Activated CD8-positive, alpha-beta memory T cell treated with anti-CD3 and anti-CD28 coated beads, Interleukin-2, amount 10 ng/mL, durations not matched to agents 7 days and 5 days (primary cell): ENCODE measurements at regions not wholly inside any gene's neighbourhood (a gene's known extent, or its start where the extent isn't known, plus 50 kb on each side); places are given as distances from the start of the nearest gene placed in this dataset.

Experiments
- ATAC-seq: fragments of 150-1000 bp; cut with Tn5 transposase; one replicate; pipeline ENCODE4 v1.10.0; 2021; ENCODE audit warnings: moderate library complexity
- CTCF ChIA-PET: fragments of 350-600 bp; sonication (Branson Sonifier 250); formaldehyde crosslinking; loops from one replicate; lab custom pipeline; 2021; ENCODE audit warnings: antibody characterized with exemption; lab: Charles Lee
- DNase-seq: peaks from one replicate; pipeline ENCODE4 v3.0.0-alpha.2; 2020
- H3K27ac Mint-ChIP-seq: one replicate; pipeline ENCODE4 v1.8.0; 2021; ENCODE audit warnings: mild to moderate bottlenecking, mixed read lengths
- H3K27me3 Mint-ChIP-seq: one replicate; pipeline ENCODE4 v1.8.0; 2021; ENCODE audit warnings: mixed read lengths
- H3K36me3 Mint-ChIP-seq: one replicate; pipeline ENCODE4 v1.8.0; 2021; ENCODE audit warnings: mild to moderate bottlenecking, mixed read lengths
- H3K4me1 Mint-ChIP-seq: one replicate; pipeline ENCODE4 v1.8.0; 2021; ENCODE audit warnings: mixed read lengths
- H3K4me3 Mint-ChIP-seq: one replicate; pipeline ENCODE4 v1.8.0; 2021; ENCODE audit warnings: mild to moderate bottlenecking, moderate library complexity, mixed read lengths
- H3K9me3 Mint-ChIP-seq: one replicate; pipeline ENCODE4 v1.8.0; 2022; ENCODE audit warnings: low read depth, mixed read lengths

DNA sequence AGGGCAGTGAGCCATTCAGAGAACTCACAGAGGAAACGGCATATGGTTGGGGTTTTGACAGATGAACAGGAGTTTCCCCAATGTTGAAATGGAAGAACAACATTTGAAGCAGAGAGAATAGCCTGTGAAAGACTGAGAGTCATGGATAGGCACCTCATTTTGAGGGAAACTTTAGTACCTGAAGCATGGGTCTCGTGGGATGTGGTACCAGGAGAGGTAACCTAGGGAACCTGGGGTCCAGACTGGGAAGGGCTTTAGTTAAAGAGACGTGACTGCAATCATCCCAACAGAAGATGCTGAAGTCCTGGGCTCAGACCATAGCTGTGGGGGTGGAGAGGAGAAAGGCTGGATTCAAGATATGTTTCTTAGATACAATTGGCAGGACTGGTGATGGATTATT is 137.8 kb upstream of the CCL2 start:
- ATAC-seq (no peak), DNase-seq (no peak)
- CTCF ChIA-PET, result no interaction called here
- Mint-ChIP-seq H3K27me3 (peaks cover 10% of the 10 kb centered on the region), H3K4me1 (no peaks in the 10 kb centered on the region), H3K27ac (no peak overlapping the region), H3K4me3 (no peak overlapping the region), H3K36me3 (no peaks in the 10 kb centered on the region), H3K9me3 (no peaks in the 10 kb centered on the region)

DNA sequence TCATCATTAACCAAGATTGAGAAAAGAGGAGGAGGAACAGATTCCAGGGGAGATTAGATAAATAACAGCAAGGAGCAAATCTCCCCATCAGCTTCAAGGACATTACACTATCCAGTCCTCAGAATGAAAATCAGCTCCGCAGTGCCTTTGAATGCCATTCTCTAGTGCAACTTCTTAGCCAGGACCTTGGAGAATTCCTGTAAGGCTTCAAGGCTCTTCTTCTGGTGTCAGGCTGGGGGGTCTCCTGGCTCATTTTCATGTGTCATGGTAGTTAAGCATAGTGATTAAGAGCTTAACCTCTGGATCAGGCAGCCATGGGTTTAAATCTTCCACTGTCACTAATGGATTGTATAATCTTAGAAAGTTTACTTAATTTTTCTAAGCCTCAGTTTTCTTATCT is 137.3 kb upstream of the CCL2 start:
- no peaks in the 10 kb centered on the region for H3K9me3 Mint-ChIP-seq
- no peaks in the 10 kb centered on the region for H3K4me1 Mint-ChIP-seq
- H3K27ac Mint-ChIP-seq, result no peak overlapping the region
- H3K4me3 Mint-ChIP-seq, result no peak overlapping the region
- CTCF ChIA-PET, result no interaction called here
- DNase-seq, result no peak
- peaks cover 7% of the 10 kb centered on the region for H3K27me3 Mint-ChIP-seq
- H3K36me3 Mint-ChIP-seq, result no peaks in the 10 kb centered on the region
- no peak for ATAC-seq

DNA sequence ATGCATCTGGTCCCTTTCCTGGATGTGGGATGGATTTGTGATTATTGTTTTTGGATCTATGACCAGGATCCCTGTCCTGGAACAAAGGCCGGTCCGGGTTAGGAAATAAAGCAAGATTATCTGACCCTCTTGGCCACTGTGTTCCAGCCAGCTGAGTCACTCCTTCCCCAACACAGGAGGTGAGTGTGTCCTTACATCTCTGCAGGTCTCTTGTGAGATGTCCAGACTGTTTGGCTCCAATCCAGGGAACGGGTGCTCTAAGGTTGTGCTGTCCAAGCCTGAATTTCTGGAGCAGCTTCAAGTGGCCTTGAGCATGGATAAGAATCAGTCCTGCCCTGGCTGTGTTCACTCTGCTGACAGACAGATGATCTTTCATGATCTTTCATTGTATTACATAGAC is 136.5 kb upstream of the CCL2 start:
- ATAC-seq, result no peak
- Mint-ChIP-seq H3K36me3 (no peaks in the 10 kb centered on the region), H3K27ac (no peak overlapping the region), H3K4me1 (no peaks in the 10 kb centered on the region), H3K4me3 (no peak overlapping the region), H3K27me3 (no peaks in the 10 kb centered on the region), H3K9me3 (no peaks in the 10 kb centered on the region)
- DNase-seq, result no peak
- CTCF ChIA-PET, result no interaction called here

DNA sequence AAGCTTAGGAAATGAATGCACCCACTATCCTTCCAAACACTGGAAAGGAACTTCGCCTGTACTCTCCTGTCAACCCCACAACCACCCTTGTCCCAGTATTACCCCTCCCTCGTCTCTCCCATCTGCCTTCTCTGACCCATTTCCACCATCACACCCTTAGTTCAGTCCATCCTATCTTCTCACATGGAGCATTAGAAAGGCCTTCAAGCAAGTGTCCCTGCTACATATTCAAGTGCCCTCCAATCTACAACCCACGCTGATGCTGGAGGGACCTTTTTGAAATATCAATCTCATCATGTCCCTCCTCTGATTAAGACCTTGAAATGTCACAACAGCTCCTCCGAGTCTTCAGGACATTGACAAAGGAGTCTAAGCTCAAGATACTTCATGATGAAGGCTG is 133.8 kb upstream of the CCL2 start:
- Mint-ChIP-seq H3K27ac (no peak overlapping the region), H3K36me3 (no peaks in the 10 kb centered on the region), H3K4me1 (no peaks in the 10 kb centered on the region), H3K9me3 (no peaks in the 10 kb centered on the region), H3K4me3 (no peak overlapping the region), H3K27me3 (no peaks in the 10 kb centered on the region)
- CTCF ChIA-PET, result no interaction called here
- no peak for ATAC-seq
- no peak for DNase-seq

DNA sequence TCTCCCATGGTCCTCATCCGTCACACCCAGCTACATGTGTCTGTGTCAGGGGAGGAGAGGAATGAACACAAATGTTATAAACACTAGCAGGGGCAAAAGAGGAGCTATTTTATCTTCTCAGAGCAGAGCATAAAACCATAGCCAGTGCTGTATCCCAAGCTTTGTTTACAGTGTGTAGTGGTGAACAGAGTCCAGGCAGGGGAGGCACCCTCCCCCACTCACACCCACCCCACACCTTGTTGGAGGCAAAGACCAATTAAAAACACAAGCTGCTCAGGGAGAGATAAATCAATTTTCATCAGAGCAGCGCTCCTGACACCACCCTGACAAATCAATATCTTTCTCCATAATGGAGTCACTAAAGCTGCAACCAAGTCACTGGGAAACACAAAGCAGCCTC is 132.6 kb upstream of the CCL2 start:
- Mint-ChIP-seq H3K36me3 (no peaks in the 10 kb centered on the region), H3K4me1 (no peaks in the 10 kb centered on the region), H3K4me3 (no peak overlapping the region), H3K9me3 (no peaks in the 10 kb centered on the region), H3K27me3 (peaks cover 4% of the 10 kb centered on the region), H3K27ac (no peak overlapping the region)
- DNase-seq (no peak), ATAC-seq (no peak)
- CTCF ChIA-PET, result no interaction called here

GRCh38 chr17:34125010-34125409 is 130.1 kb upstream of the CCL2 start:
- H3K4me3 Mint-ChIP-seq, result no peak overlapping the region
- ATAC-seq (no peak), DNase-seq (no peak)
- H3K4me1 Mint-ChIP-seq, result no peaks in the 10 kb centered on the region
- no peak overlapping the region for H3K27ac Mint-ChIP-seq
- H3K36me3 Mint-ChIP-seq, result no peaks in the 10 kb centered on the region
- H3K27me3 Mint-ChIP-seq, result peaks cover 8% of the 10 kb centered on the region
- H3K9me3 Mint-ChIP-seq, result no peaks in the 10 kb centered on the region
- CTCF ChIA-PET, result no interaction called here

DNA sequence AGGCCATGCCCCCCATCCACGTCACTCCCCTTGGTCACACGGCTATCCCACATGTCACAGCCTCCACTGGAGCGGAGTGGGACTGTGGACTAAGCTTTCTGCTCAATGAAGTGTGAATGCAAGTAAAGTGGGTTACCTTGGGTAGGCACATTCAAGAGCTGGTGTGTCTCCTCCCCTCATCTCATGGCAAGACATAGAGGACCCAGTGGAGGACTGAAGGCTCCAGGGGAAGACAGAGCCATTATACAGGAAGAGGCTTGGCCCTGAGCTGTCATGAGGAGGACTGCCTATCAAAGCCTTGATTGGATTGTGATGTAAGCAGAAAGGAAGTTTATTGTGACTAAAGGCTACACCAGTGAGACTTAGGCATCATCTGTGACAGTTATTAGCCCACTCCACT is 129.2 kb upstream of the CCL2 start:
- Mint-ChIP-seq H3K9me3 (no peaks in the 10 kb centered on the region), H3K4me1 (no peaks in the 10 kb centered on the region), H3K4me3 (no peak overlapping the region), H3K36me3 (no peaks in the 10 kb centered on the region), H3K27me3 (peaks cover 8% of the 10 kb centered on the region), H3K27ac (no peak overlapping the region)
- CTCF ChIA-PET, result no interaction called here
- DNase-seq (no peak), ATAC-seq (no peak)

- H3K4me3 Mint-ChIP-seq, result no peak overlapping the region
- no peaks in the 10 kb centered on the region for H3K9me3 Mint-ChIP-seq
- H3K36me3 Mint-ChIP-seq, result no peaks in the 10 kb centered on the region
- ATAC-seq (no peak), DNase-seq (no peak)
- H3K27me3 Mint-ChIP-seq, result peaks cover 8% of the 10 kb centered on the region
- no peak overlapping the region for H3K27ac Mint-ChIP-seq
- no peaks in the 10 kb centered on the region for H3K4me1 Mint-ChIP-seq
- CTCF ChIA-PET, result no interaction called here
Measured at GRCh38 chr17:34126496-34126895, 128.6 kb upstream of the CCL2 start.

GRCh38 chr17:34126965-34127364 is 128.1 kb upstream of the CCL2 start:
- Mint-ChIP-seq H3K27me3 (peaks cover 8% of the 10 kb centered on the region), H3K4me3 (no peak overlapping the region), H3K4me1 (no peaks in the 10 kb centered on the region), H3K36me3 (no peaks in the 10 kb centered on the region), H3K9me3 (no peaks in the 10 kb centered on the region), H3K27ac (no peak overlapping the region)
- ATAC-seq (no peak), DNase-seq (no peak)
- CTCF ChIA-PET, result no interaction called here

DNA sequence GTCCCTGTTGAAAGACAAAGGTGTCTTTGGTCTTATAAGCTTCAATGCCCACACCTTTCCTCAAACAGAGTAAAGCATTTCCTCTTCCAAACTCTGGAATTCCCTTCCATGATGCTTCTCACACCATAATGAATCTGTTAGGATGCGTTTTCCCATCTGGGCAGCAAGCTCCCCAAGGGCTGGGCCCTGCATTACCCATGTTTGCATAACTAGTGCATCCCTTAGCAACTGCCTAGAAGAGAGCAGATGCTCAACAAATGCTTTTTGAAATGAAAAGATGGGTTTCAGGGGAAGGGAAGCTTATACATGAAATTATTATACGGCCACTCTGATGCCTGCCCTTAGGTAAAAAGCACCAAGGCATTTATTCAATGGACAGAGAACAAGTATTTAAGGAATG is 124.5 kb upstream of the CCL2 start:
- Mint-ChIP-seq H3K27me3 (peaks cover 12% of the 10 kb centered on the region), H3K4me3 (no peak overlapping the region), H3K27ac (no peak overlapping the region), H3K4me1 (no peaks in the 10 kb centered on the region), H3K9me3 (no peaks in the 10 kb centered on the region), H3K36me3 (no peaks in the 10 kb centered on the region)
- no peak for ATAC-seq
- CTCF ChIA-PET, result no interaction called here
- DNase-seq, result no peak

DNA sequence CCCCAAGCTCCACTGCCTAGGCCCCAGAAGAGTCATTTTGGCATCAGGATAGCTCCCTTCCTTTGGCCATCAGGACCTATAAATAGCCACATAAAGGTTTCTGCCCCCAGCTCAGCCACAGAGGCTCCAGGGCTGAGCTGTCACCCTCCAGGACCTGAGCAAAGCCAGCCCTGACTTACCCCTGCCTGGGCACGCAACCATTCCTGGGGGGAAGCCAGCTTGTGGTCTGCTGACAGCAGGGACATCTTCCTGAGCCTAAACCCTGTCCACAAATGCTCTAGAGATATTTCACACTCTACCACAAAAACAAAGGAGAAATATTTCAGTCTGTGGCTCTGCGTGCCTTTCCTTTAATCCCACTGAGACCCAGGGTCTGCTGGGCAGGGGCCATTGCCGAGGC is 123.7 kb upstream of the CCL2 start:
- peaks cover 19% of the 10 kb centered on the region for H3K27me3 Mint-ChIP-seq
- CTCF ChIA-PET, result interaction anchor here (0.5 kb wide), 1 partner anchor 348 kb away, joined by 3 read pairs; no protein-coding TSS in a partner anchor
- DNase-seq (no peak), ATAC-seq (no peak)
- H3K36me3 Mint-ChIP-seq, result no peaks in the 10 kb centered on the region
- no peak overlapping the region for H3K4me3 Mint-ChIP-seq
- H3K4me1 Mint-ChIP-seq, result no peaks in the 10 kb centered on the region
- no peak overlapping the region for H3K27ac Mint-ChIP-seq
- H3K9me3 Mint-ChIP-seq, result no peaks in the 10 kb centered on the region

DNA sequence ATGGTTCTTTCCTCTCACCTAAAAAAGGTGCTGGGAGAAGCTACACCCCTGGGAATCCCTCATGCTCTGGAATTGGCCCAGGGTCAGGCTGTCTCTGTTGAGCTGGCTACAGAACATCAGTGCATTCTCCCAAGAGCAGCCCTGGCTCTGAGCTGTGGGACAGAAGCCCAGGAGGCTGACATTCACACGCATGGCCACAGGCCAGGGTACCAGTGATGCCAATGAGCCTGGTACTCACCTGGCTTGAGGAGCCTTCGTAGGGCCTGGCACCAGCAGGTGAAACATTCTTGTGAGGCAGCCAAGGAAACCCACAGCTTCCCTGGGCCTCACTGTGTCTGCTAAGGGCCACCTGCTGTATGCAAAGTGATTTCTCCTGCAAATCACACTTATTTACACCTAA is 121.7 kb upstream of the CCL2 start:
- Mint-ChIP-seq H3K36me3 (no peaks in the 10 kb centered on the region), H3K9me3 (no peaks in the 10 kb centered on the region), H3K27ac (no peak overlapping the region), H3K4me1 (no peaks in the 10 kb centered on the region), H3K27me3 (peaks cover 23% of the 10 kb centered on the region), H3K4me3 (no peak overlapping the region)
- DNase-seq, result no peak
- no peak for ATAC-seq
- CTCF ChIA-PET, result no interaction called here

DNA sequence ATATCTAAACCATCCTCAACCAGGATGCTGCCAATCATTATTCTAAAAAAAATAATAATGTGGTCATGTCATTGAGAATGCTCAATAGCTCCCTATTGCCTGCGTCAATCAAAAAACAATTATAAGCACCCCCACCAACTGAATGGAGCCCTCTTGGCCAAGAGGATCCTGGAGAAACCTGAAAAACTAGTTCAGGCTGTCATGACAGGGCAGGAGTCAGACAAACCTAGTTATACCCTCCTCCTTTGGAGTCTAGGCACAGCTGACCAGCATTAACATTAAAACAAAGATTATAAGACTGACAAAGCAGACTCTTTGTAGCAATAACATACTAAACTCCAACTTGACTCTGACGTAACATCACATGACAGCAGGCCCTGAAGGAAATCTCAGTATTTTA is 119.2 kb upstream of the CCL2 start:
- no peak overlapping the region for H3K27ac Mint-ChIP-seq
- H3K36me3 Mint-ChIP-seq, result no peaks in the 10 kb centered on the region
- CTCF ChIA-PET, result no interaction called here
- no peak for ATAC-seq
- H3K9me3 Mint-ChIP-seq, result no peaks in the 10 kb centered on the region
- H3K4me3 Mint-ChIP-seq, result no peak overlapping the region
- no peak for DNase-seq
- H3K27me3 Mint-ChIP-seq, result peaks cover 39% of the 10 kb centered on the region
- no peaks in the 10 kb centered on the region for H3K4me1 Mint-ChIP-seq

DNA sequence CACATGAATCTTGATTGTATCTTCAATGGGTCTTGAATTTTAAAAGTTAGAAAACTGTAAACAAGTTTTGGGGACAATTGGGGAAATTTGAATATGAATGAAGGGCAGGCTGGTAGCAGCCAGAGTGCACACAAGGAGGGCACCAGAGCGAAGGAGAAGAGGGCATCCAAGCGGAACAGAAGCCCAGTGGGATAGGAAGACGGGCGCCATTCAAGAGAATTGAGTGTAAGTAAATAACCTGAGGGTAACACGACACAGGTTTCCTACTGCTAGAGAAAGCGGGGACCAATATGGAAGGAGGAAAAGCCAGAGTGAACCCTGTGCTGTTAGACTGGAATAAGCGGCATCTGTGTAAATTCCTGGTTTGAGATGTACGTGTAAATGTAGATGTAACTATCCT is 115.1 kb upstream of the CCL2 start:
- CTCF ChIA-PET, result no interaction called here
- H3K27me3 Mint-ChIP-seq, result peaks cover 43% of the 10 kb centered on the region
- no peaks in the 10 kb centered on the region for H3K4me1 Mint-ChIP-seq
- no peak for ATAC-seq
- no peak for DNase-seq
- no peaks in the 10 kb centered on the region for H3K36me3 Mint-ChIP-seq
- no peak overlapping the region for H3K4me3 Mint-ChIP-seq
- no peak overlapping the region for H3K27ac Mint-ChIP-seq
- no peaks in the 10 kb centered on the region for H3K9me3 Mint-ChIP-seq

- H3K27me3 Mint-ChIP-seq, result peaks cover 34% of the 10 kb centered on the region
- H3K9me3 Mint-ChIP-seq, result no peaks in the 10 kb centered on the region
- H3K36me3 Mint-ChIP-seq, result no peaks in the 10 kb centered on the region
- DNase-seq (no peak), ATAC-seq (no peak)
- CTCF ChIA-PET, result interaction anchor here (1.5 kb wide), 1 partner anchor 14 kb away, joined by 3 read pairs; no protein-coding TSS in a partner anchor
- H3K4me3 Mint-ChIP-seq, result no peak overlapping the region
- no peak overlapping the region for H3K27ac Mint-ChIP-seq
- H3K4me1 Mint-ChIP-seq, result no peaks in the 10 kb centered on the region
Measured at GRCh38 chr17:34141590-34141989, 113.5 kb upstream of the CCL2 start.
